ENCODE measurements at regions not wholly inside any gene's neighbourhood (a gene's known extent, or its start where the extent isn't known, plus 50 kb on each side); places are given as distances from the start of the nearest gene placed in this dataset.

DNA sequence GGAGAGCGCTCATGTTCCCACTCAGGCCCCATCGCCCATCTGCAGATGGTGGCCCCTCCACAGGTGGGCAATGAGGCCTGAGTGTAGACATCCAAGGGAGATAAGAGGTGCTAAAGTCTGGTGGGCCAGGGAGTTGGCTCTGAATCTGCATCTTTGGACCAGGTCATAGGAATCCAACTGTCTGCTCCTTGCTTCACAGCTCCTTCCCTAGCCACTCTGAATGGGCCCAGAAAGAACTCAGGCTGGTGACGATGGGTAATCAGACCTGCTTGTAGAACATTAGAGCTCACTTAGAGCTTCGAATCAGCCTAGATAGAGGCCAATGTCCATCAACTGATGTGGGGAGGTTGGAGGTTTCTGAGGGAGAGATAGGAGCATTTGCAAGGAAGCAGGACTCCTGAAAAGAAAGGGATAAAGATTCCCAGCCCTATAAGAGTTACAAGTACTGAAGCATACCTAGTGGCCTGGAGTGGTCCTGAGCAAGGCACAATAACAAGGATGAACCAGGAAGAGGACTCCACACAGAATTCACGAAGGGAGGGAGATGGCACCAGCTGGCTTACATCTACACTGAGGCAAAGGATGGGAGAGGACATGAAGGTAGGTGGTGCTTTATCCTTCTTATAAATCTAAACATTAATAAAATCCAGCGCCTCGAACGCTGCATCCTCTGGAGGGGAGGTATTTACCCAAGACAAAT lies 132.8 kb upstream of the ALDH1B1 start:
- Histone ChIP-seq H3K36me3 (ENCODE audit: control insufficient read depth, insufficient read depth, low read length) (no peaks in the 10 kb centered on the region), H3K9me3 (replicated peaks; ENCODE audit: control insufficient read depth, low read depth, low read length) (no peaks in the 10 kb centered on the region), H3K27ac (ENCODE audit: low read length) (no peak overlapping the region), H3K4me1 (ENCODE audit: control insufficient read depth, insufficient read depth, low read length) (no peaks in the 10 kb centered on the region), H3K27me3 (ENCODE audit: control insufficient read depth, insufficient read depth, low read length) (no peaks in the 10 kb centered on the region), H3K4me3 (ENCODE audit: low read length) (no peak overlapping the region)
- WGBS (ENCODE audit: insufficient coverage): 100% methylated on average over 1 of the region's 8 CpGs
- DNase-seq: no peak

DNA sequence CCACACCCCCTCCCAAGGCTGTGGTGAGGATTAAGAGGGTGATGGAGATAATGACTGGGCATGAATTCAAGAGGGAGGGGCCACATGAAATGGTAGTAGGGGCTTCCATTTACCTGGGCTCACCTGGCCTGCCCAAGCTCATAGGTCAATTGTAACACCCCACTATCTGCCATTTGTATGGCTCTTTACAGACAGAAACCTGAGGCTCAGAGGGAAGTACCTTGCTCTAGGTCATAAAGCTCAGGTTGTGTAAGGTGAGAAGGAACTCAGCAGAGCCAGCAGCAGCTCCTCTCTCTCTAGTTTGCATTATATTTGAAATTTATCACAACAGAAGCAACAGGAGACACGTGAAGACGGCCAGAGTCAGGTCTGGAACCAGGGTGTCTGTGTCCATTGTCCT lies 133.4 kb upstream of the ALDH1B1 start:
- no peaks in the 10 kb centered on the region for H3K27me3 ChIP-seq (ENCODE audit: control insufficient read depth, insufficient read depth, low read length)
- H3K9me3 ChIP-seq (replicated peaks; ENCODE audit: control insufficient read depth, low read depth, low read length): no peaks in the 10 kb centered on the region
- no peak overlapping the region for H3K27ac ChIP-seq (ENCODE audit: low read length)
- no peak for DNase-seq
- H3K4me1 ChIP-seq (ENCODE audit: control insufficient read depth, insufficient read depth, low read length): no peaks in the 10 kb centered on the region
- H3K36me3 ChIP-seq (ENCODE audit: control insufficient read depth, insufficient read depth, low read length): no peaks in the 10 kb centered on the region
- WGBS (ENCODE audit: insufficient coverage): 58% methylated on average over 2 of the region's 2 CpGs
- H3K4me3 ChIP-seq (ENCODE audit: low read length): no peak overlapping the region

GRCh38 chr9:38257626-38258215 lies 134.8 kb upstream of the ALDH1B1 start:
- WGBS (ENCODE audit: insufficient coverage): 68% methylated on average over 4 of the region's 6 CpGs
- H3K27me3 ChIP-seq (ENCODE audit: control insufficient read depth, insufficient read depth, low read length): no peaks in the 10 kb centered on the region

GRCh38 chr9:38256461-38256860 lies 136.0 kb upstream of the ALDH1B1 start:
- Histone ChIP-seq H3K27me3 (ENCODE audit: control insufficient read depth, insufficient read depth, low read length) (no peaks in the 10 kb centered on the region), H3K36me3 (ENCODE audit: control insufficient read depth, insufficient read depth, low read length) (no peaks in the 10 kb centered on the region), H3K4me1 (ENCODE audit: control insufficient read depth, insufficient read depth, low read length) (no peaks in the 10 kb centered on the region), H3K9me3 (replicated peaks; ENCODE audit: control insufficient read depth, low read depth, low read length) (no peaks in the 10 kb centered on the region), H3K4me3 (ENCODE audit: low read length) (no peak overlapping the region), H3K27ac (ENCODE audit: low read length) (no peak overlapping the region)
- 67% methylated on average over 1 of the region's 2 CpGs for WGBS (ENCODE audit: insufficient coverage)
- DNase-seq: no peak

More at GRCh38 chr9:38257626-38258215, 134.8 kb upstream of the ALDH1B1 start:
- Histone ChIP-seq H3K4me1 (ENCODE audit: control insufficient read depth, insufficient read depth, low read length) (no peaks in the 10 kb centered on the region), H3K36me3 (ENCODE audit: control insufficient read depth, insufficient read depth, low read length) (no peaks in the 10 kb centered on the region), H3K9me3 (replicated peaks; ENCODE audit: control insufficient read depth, low read depth, low read length) (no peaks in the 10 kb centered on the region), H3K4me3 (ENCODE audit: low read length) (no peak overlapping the region), H3K27ac (ENCODE audit: low read length) (no peak overlapping the region)
- DNase-seq: no peak

DNA sequence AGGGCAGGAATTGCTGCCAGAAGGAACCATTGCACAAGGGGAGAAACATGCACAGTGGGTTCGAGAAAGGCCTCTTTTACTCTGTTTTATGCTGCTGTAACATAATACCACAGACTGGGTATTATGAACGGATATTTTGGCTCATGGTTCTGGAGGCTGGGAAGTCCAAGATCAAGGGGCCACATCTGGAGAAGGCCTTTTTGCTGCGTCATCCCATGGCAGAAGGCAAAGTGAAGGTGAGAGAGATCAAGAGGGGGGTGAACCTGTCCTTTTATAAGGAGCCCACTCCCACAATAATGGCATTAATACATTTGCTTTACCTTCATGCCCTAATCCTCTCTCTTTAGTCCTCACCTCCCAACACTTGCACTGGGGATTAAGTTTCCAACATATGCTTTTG lies 136.9 kb upstream of the ALDH1B1 start:
- DNase-seq: no peak
- Histone ChIP-seq H3K27me3 (ENCODE audit: control insufficient read depth, insufficient read depth, low read length) (no peaks in the 10 kb centered on the region), H3K9me3 (replicated peaks; ENCODE audit: control insufficient read depth, low read depth, low read length) (no peaks in the 10 kb centered on the region), H3K4me3 (ENCODE audit: low read length) (no peak overlapping the region), H3K27ac (ENCODE audit: low read length) (no peak overlapping the region), H3K4me1 (ENCODE audit: control insufficient read depth, insufficient read depth, low read length) (no peaks in the 10 kb centered on the region), H3K36me3 (ENCODE audit: control insufficient read depth, insufficient read depth, low read length) (no peaks in the 10 kb centered on the region)
- WGBS (ENCODE audit: insufficient coverage): no CpG with 5 or more reads among the region's 3 CpGs

DNA sequence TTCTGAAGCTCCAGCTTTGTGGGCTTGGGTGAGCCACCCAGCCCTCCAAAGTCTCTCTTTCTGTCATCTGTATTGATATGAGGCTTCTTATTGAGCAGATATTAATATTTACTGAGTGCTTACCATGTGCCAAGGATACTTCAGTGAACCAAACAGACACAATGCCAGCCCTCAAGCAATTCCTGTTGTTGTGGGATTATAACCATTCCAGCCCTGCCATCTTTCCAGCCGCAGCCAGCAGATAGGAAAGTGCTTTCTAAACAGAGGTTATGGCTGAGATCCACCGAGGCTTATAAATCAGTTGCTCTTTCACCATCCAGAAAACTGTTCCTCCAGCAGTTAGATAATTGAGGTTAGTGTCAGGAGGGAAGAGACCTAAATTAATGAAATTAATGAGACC lies 137.7 kb upstream of the ALDH1B1 start:
- no peak overlapping the region for H3K4me3 ChIP-seq (ENCODE audit: low read length)
- H3K9me3 ChIP-seq (replicated peaks; ENCODE audit: control insufficient read depth, low read depth, low read length): no peaks in the 10 kb centered on the region
- DNase-seq: no peak
- no CpG with 5 or more reads among the region's 2 CpGs for WGBS (ENCODE audit: insufficient coverage)
- H3K27ac ChIP-seq (ENCODE audit: low read length): no peak overlapping the region
- H3K4me1 ChIP-seq (ENCODE audit: control insufficient read depth, insufficient read depth, low read length): no peaks in the 10 kb centered on the region
- no peaks in the 10 kb centered on the region for H3K27me3 ChIP-seq (ENCODE audit: control insufficient read depth, insufficient read depth, low read length)
- H3K36me3 ChIP-seq (ENCODE audit: control insufficient read depth, insufficient read depth, low read length): no peaks in the 10 kb centered on the region

DNA sequence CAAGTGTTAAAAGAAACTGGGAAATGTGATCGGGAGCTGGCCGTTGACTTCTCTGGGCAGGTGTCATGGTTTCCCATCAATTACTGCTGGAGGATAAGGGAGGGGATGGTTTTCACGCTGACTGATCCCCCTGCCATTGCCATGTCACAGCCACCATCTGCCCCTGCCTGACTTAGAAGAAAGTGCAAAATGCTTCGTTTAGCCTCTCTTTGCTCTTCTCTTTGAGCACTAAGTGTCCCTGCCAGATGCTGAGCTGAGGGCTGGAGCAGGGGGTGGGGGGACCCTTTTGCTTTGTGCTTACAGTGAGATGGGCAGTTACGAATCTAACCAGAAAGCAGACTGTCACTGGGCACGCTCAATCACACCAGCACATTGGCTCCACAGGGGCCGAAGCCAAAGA lies 138.4 kb upstream of the ALDH1B1 start:
- no peaks in the 10 kb centered on the region for H3K4me1 ChIP-seq (ENCODE audit: control insufficient read depth, insufficient read depth, low read length)

DNA sequence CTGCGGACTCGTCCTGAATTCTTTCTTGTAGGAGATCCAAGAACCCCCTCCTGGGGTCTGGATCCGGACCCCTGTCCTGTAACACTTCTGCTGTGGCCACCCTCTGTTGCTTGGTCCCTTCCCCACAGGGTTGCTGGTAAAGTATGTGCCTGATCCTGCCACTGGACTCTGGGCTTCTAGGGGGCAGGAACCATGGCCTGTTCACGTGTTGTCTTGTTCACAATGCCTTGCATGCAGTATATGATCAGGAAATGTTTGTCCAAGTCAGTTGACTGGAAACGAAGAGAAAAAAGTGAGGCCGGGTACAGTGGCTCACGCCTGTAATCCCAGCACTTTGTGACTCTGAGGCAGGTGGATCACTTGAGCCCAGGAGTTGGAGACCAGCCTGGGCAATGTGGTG lies 139.3 kb upstream of the ALDH1B1 start:
- 86% methylated on average over 5 of the region's 7 CpGs for WGBS (ENCODE audit: insufficient coverage)
- no peak overlapping the region for H3K4me3 ChIP-seq (ENCODE audit: low read length)
- no peak overlapping the region for H3K27ac ChIP-seq (ENCODE audit: low read length)
- DNase-seq: no peak
- no peaks in the 10 kb centered on the region for H3K4me1 ChIP-seq (ENCODE audit: control insufficient read depth, insufficient read depth, low read length)
- H3K9me3 ChIP-seq (replicated peaks; ENCODE audit: control insufficient read depth, low read depth, low read length): no peaks in the 10 kb centered on the region
- H3K27me3 ChIP-seq (ENCODE audit: control insufficient read depth, insufficient read depth, low read length): no peaks in the 10 kb centered on the region
- H3K36me3 ChIP-seq (ENCODE audit: control insufficient read depth, insufficient read depth, low read length): no peaks in the 10 kb centered on the region

More for the DNA sequence above, 138.4 kb upstream of the ALDH1B1 start:
- no peak overlapping the region for H3K4me3 ChIP-seq (ENCODE audit: low read length)
- no peaks in the 10 kb centered on the region for H3K27me3 ChIP-seq (ENCODE audit: control insufficient read depth, insufficient read depth, low read length)
- H3K9me3 ChIP-seq (replicated peaks; ENCODE audit: control insufficient read depth, low read depth, low read length): no peaks in the 10 kb centered on the region
- H3K27ac ChIP-seq (ENCODE audit: low read length): no peak overlapping the region
- 30% methylated on average over 4 of the region's 7 CpGs for WGBS (ENCODE audit: insufficient coverage)
- no peaks in the 10 kb centered on the region for H3K36me3 ChIP-seq (ENCODE audit: control insufficient read depth, insufficient read depth, low read length)
- no peak for DNase-seq

GRCh38 chr9:38251036-38251860 lies 141.3 kb upstream of the ALDH1B1 start:
- Histone ChIP-seq H3K36me3 (ENCODE audit: control insufficient read depth, insufficient read depth, low read length) (no peaks in the 10 kb centered on the region), H3K27me3 (ENCODE audit: control insufficient read depth, insufficient read depth, low read length) (no peaks in the 10 kb centered on the region), H3K4me1 (ENCODE audit: control insufficient read depth, insufficient read depth, low read length) (no peaks in the 10 kb centered on the region), H3K27ac (ENCODE audit: low read length) (no peak overlapping the region), H3K4me3 (ENCODE audit: low read length) (no peak overlapping the region), H3K9me3 (replicated peaks; ENCODE audit: control insufficient read depth, low read depth, low read length) (no peaks in the 10 kb centered on the region)
- whole genome bisulfite sequencing (ENCODE audit: insufficient coverage): 10% methylated on average over 2 of the region's 3 CpGs
- no peak for DNase-seq

- Histone ChIP-seq H3K27ac (ENCODE audit: low read length) (no peak overlapping the region), H3K27me3 (ENCODE audit: control insufficient read depth, insufficient read depth, low read length) (no peaks in the 10 kb centered on the region), H3K4me1 (ENCODE audit: control insufficient read depth, insufficient read depth, low read length) (no peaks in the 10 kb centered on the region), H3K36me3 (ENCODE audit: control insufficient read depth, insufficient read depth, low read length) (no peaks in the 10 kb centered on the region), H3K9me3 (replicated peaks; ENCODE audit: control insufficient read depth, low read depth, low read length) (no peaks in the 10 kb centered on the region), H3K4me3 (ENCODE audit: low read length) (no peak overlapping the region)
- WGBS (ENCODE audit: insufficient coverage): 78% methylated on average over 7 of the region's 10 CpGs
- DNase-seq: no peak
Measured at GRCh38 chr9:38250279-38251035, 142.0 kb upstream of the ALDH1B1 start.

Measured in muscle of leg (tissue), 3 donors.